ENCODE measurements at regions not wholly inside any gene's neighbourhood (a gene's known extent, or its start where the extent isn't known, plus 50 kb on each side); places are given as distances from the start of the nearest gene placed in this dataset.

- TF ChIP-seq CTCF (IDR thresholded peaks at IDR 0.05) = no peak
Observed at GRCh38 chr7:46003161-46003560, 82.1 kb upstream of the IGFBP3 start.

- no peak for TF ChIP-seq CTCF (IDR thresholded peaks at IDR 0.05)
Observed at GRCh38 chr7:46000513-46000912, 79.4 kb upstream of the IGFBP3 start.

- TF ChIP-seq CTCF (IDR thresholded peaks at IDR 0.05) = no peak
Observed at GRCh38 chr7:45999541-45999940, 78.5 kb upstream of the IGFBP3 start.

GRCh38 chr7:45998506-45998905, 77.4 kb upstream of the IGFBP3 start:
- TF ChIP-seq CTCF (IDR thresholded peaks at IDR 0.05) = no peak

- no peak for TF ChIP-seq CTCF (IDR thresholded peaks at IDR 0.05)
Observed at GRCh38 chr7:45993621-45994020, 72.5 kb upstream of the IGFBP3 start.

- TF ChIP-seq CTCF (IDR thresholded peaks at IDR 0.05) = no peak
Observed at GRCh38 chr7:45992826-45993225, 71.8 kb upstream of the IGFBP3 start.

GRCh38 chr7:45990276-45990675, 69.2 kb upstream of the IGFBP3 start:
- no peak for TF ChIP-seq CTCF (IDR thresholded peaks at IDR 0.05)

- no peak for TF ChIP-seq CTCF (IDR thresholded peaks at IDR 0.05)
Observed at GRCh38 chr7:45988405-45989057, 67.5 kb upstream of the IGFBP3 start.

Data from LNCAP (cell line).